ENCODE measurements at regions not wholly inside any gene's neighbourhood (a gene's known extent, or its start where the extent isn't known, plus 50 kb on each side); places are given as distances from the start of the nearest gene placed in this dataset.
"Not testable (repeated sequence)": the region's sequence is repeated elsewhere in the genome, so short reads cannot be mapped to it uniquely, and the experiment has no call there.

DNA sequence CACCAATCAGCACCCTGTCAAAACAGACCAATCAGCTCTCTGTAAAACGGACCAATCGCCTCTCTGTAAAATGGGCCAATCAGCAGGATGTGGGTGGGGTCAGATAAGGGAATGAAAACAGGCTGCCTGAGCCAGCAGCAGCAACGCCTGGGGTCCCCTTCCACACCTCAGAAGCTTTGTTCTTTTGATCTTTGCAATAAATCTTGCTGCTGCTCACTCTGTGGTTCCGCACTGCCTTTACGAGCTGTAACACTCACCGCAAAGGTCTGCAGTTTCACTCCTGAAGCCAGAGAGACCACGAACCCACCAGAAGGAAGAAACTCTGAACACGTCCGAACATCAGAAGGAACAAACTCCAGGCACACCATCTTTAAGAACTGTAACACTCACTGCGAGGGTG lies 251.4 kb downstream of the ZIC4 start:
- DNase-seq = not testable (repeated sequence)

DNA sequence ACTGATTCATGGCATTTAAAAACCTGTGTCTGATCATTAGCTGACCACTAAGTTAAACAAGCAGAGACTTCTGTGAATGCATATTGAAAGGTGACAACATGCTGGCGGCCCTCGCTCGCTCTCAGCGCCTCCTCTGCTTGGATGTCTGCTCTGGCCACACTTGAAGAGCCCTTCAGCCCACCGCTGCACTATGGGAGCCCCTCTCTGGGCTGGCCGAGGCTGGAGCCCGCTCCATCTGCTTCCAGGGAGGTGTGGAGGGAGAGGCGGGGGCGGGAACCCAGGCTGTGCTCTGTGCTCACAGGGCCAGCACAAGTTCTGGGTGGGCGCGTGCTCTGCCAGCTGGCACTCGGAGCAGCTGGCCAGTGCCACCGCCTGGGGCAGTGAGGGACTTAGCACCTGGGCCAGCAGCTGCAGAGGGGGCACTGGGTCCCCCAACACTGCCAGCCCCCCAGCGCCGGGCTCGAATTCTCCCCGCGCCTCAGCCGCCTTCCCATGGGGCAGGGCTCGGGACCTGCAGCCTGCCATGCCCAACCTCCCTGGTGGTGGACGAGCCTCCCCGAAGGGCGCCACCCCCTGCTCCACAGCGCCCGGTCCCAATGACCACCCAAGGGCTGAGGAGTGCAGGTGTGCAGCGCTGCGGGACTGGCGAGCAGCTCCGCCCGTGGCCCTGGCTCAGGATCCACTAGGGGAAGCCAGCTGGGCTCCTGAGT lies 252.4 kb downstream of the ZIC4 start:
- no peak for DNase-seq

DNA sequence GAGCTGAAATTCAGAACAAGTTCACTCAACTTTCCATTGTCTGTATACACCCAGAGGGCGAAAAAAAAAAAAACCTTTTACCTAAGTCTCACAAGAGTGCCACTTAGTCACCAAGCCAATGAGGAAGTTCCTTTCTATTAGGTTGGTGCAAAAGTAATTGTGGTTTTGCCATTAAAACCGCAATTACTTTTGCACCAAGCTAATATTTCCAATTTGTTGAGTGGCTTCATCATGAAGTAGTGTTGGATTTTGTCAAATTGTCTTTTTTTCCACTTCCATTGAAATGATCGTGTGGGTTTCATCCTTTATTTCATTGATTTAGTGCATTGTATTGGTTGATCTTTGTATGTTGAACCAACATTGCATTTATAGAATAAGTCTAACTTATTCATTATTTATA lies 253.9 kb downstream of the ZIC4 start:
- DNase-seq = no peak

DNA sequence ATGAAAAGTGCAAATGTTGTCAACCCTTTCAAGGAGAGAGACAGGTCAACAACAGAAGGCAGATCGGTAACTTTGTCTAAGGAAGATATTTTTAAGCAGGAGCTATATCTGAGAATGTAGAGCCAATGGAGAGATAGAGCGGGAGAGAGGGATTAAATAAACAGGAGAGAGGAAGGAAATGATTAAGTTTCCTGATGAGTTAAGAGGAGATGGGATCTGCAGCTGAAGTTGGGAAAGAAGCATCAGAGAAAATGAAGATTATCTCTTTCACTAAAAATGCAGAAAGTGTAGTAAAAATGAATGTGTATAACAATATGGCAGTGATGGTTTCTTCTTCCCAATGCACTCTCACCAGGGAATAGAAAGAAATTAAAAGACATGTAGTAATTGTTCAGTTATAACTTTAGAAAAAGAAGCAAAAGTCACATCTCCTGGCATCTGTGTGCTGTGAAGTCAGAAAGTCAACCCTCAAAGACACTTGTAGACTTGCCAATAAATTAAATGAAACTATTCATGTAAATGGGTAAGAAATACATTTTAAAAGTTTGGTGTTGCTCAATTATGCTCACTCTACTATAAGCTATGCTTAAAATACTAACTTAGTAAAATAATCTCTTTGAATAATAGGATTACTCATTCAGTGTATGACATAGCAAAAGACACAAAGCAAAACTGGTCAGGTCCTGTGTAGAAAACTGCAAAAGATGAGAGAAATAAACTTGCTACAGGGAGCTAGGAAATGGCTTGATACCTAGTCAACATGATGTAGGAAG lies 264.6 kb downstream of the ZIC4 start:
- DNase-seq = no peak

DNA sequence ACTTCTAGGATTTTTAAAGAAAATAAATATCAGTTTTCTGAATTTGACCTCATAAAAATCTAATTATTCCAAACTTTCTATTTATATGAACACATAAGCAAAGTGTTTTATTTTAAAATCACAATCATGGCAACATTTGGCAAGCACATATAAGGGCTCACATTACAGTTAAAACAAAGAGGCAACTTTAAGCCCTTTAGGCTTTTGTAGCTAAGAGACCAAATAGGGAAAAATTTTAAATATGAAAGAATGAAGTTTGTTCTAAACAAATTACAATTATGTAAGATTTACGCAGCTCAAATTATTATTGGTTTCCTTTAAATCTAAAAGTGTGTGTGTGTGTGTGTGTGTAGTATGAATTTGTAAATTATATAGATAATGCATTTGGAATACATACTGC lies 267.0 kb downstream of the ZIC4 start:
- no peak for DNase-seq

DNA sequence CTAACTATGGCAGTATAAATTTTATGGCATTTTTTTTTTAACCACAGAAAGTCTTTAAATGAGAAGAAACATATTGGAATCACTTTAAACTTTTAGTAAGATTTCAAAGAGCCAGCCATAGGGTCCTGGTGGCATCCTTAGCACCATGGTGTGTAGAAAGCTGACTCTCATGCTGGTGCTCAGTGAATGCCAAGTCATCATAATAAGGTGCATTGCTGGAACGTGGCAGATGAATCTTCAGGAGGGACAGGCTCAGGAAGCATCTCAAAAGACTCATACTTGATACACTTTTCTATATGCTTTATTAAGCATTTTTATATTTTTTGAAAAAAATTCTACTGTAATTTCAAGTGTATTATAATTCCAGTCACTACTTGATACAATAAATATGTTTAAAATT lies 274.2 kb downstream of the ZIC4 start:
- no peak for DNase-seq

DNA sequence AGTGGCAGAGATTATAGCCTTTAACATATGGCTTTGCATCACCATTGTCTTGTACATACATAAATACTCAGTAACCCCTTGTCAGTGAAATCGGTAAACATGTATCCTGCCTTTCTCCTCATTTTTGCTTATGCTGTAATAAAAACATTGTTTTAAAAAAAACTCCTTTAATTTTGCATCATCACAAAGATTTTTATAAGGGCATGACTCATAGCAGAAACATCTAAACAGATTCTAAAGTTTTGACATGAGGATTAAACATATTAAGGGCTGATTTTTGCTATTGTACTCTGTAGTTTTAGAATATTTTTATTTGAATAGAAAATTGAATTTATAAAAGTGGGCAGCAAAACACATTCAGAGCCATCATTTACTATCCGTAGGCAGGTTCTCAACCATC lies 275.9 kb downstream of the ZIC4 start:
- no peak for DNase-seq

DNA sequence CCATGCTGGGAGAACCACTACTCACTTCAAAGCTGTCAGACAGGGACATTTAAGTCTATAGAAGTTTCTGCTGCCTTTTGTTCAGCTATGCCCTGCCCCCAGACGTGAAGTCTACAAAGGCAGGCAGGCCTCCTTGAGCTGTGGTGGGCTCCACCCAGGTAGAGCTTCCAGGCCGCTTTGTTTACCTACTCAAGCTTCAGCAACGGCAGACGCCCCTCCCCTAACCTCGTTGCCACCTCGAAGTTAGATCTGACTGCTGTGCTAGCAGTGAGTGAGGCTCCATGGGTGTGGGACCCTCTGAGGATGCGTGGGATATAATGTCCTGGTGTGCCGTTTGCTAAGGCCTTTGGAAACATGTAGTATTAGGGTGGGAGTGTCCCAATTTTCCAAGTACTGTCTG lies 276.7 kb downstream of the ZIC4 start:
- no peak for DNase-seq

DNA sequence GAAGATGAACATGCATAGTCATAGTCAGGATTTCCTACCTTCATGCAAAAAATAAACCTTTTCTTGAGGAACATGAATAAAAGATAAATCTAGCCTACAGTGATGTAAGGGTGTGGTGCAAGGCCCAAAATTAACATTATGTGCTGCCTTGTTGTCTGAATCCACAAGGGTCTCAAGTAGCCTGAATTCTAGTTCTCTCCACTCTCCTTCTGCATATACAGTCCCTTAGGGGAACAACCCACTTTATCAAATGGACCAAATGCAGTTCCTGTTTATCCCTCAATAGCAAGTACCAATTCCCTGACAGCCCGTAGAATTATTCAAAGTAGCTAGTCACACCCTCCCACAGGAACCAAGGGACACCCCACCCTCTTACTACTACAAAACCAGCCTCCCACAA lies 284.0 kb downstream of the ZIC4 start:
- no peak for DNase-seq

DNA sequence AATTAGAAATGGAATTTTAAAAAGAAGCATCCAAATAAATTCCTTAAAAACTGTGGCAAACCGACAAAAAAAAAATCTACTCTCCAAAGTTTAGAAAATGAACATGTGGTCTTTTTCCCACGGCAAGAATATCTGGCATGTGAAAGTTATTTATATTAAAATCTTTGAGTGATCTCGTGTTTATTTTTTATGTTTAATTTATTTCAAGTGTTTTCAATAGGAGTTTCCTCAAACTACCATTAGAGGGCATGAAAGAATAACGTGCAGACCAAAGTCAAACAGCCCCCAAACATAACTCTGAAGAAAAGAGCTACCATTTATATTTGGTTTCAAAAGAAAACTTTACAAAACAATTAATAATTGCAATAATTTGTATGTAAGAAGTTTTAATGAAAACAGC lies 286.4 kb downstream of the ZIC4 start:
- DNase-seq = no peak

DNA sequence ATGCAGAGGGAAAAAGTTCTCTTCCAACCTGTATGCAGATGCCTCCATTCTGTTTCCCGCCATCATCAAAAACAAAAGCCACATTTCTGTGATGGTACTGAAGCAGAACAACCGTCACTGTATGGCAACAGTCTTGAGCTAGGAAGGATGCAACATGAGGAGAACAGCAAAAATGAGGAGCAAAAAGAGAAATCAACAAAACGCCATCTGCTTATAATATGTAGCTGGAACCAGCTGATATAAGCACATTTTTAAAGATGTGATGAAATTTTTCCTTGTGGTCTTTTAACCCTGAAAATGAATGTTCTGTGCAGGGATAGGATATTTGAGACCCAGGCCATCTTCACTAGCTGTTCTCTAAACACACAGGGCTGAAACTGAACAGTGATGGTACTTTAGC lies 287.0 kb downstream of the ZIC4 start:
- DNase-seq = no peak

DNA sequence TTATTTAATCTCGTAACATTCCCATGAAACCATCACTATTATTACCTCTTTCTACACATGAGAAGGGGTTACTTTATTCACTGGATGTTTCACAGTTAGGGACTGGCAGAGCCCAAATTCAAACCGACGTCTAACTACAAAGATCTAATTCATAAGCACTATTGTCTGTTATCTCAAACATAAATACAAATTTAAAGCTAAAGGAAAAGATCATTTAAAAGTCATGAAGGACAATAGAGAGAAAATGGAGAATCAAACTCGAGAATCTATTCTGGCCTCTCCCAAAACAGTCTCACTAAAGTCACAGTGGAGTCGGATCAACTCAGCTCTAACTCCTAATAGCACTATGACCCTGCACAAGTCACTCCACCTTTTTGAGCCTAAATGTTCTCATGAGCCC lies 287.7 kb downstream of the ZIC4 start:
- no peak for DNase-seq

DNA sequence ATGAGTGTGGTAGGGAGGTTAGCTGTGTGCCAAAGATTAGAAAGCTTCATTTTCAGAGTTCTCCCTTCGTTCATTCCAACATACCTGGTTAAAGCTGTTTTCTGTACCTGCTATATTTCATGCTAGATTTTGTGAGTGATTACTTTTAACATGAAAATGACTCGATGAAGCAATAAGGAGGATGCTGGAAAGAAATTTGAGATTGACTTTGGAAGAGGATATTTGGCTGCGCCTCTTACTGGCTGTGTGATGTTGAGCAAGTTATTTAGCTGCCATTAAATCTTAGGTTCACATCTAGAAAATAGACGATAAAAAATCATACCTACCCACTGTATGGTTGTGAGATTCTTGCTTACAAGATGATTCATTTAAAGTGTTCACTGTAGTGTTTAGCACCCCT lies 288.7 kb downstream of the ZIC4 start:
- DNase-seq = no peak

DNA sequence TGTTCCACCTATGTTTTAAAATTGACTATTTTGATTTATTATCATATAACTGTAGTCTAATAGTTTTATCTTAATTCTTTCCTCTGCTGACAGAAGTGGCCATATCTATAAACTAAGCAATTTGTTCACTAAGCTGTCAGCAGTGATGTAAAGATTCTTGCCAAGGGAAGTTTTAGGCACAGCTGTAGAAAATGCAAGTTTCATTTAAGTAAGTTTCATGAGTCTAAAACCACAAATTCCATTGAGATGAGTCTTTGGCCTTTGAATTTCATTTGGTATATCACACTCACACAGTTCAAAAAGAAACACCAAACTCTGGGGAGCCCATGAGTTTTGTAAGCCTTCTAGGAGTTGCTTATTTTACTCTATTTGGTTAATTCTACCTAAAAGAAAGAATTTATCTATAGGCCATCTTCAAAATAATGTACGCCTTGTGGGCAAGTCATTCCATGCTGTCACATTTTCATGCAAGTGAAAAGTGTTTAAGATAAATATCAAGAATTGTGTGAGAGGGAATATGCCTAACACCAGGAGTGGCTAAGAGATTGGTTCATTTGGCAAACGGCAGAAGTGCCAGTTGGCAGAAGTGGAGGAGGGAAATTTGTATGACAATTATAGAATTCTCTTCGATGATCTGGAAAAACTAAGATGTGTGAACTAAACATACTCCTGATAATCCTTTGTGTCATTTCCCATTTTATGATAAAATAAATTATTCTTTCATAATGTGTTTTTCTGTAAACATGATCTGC lies 292.9 kb downstream of the ZIC4 start:
- DNase-seq = no peak

DNA sequence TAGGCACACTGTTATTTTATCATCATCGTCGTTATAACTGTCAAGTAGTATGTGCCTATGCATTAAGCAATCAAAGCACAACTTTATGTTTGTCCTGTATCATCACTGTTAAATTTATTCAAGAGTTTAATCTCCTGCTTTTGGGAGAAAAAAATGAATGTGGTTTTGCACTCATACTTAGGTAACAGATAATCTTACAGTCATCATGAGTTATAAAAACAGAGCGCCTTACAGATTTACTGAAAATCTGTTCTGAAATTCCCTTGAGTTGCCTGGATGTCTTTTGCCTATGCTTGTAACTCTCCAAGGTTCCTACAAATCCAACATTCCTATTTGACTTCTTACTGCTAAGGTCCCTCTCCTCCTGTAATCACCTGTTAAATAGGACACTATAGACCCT lies 307.3 kb downstream of the ZIC4 start:
- no peak for DNase-seq

DNA sequence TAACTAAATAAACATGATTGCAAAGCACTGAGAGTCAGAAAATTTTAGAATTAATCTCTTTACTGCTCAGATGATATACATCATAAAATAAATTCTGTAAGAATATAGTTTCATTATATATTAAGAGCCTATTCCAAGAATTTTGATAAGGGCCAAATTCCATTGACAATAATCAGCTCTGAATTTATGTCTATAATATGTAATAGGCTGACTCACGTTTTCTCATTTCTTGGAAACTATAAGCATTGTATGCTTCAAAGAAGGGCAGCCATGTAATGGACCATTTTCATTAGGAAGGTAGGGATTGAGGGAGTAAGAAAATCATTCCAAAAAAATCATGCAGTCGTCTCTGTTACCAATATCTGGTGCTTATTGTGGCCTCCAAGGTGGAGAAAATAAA lies 315.9 kb downstream of the ZIC4 start:
- DNase-seq = no peak

DNA sequence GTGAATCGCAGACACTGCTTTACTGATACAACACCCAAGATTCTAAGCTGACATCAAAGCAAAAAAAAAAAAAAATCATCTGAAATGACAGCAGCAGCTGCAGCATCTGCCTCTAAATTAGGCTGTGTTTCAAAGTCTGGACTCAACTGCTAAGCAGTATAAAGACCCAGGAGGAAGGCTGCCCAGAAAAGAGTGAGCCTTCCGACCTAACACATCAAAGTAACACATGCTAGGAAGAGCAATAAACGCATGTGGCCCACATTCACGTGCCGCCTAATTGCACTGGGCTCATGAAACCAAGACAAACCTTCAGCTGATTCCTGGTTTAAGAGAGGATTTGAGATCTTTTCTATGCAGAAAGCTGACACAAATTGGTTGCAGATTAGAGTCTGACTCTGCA lies 317.1 kb downstream of the ZIC4 start:
- no peak for DNase-seq

DNA sequence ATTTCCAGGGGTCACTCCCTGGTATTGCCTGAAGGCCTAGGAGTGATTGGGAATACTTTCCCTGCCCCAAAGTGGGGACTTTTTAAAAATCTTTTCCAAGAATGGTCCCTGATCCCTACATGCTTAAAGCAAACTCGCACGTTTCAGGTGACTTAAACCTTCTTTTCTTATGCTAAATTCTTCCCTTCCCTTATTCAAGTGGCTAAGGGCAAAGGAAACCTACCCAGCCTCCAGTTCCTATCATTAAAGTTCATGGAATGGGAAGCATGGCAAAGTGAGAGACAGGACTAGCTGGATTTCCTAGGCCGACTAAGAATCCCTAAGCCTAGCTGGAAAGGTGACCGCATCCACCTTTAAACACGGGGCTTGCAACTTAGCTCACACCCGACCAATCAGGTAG lies 346.8 kb downstream of the ZIC4 start:
- not testable (repeated sequence) for DNase-seq

DNA sequence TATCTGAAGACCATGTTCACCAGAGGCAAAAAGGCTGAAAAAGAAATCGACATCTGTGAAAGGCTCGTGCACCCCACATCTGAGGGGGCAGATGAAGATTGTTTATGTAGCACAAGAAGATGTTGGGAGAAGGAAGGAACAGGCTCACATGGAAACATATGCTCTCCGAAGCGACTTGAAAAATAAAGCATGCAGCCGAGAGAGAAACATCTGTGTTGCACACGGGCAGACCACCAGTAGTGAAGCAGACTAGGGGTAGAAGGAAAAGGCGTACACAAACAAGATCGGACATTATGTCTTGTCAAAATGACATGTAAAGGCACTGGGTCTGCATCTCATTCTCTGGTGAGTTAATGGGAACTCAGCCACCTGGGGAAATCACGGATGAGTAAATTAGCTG lies 356.5 kb downstream of the ZIC4 start:
- DNase-seq = peak in 1 of 51 donors; percentile 1

DNA sequence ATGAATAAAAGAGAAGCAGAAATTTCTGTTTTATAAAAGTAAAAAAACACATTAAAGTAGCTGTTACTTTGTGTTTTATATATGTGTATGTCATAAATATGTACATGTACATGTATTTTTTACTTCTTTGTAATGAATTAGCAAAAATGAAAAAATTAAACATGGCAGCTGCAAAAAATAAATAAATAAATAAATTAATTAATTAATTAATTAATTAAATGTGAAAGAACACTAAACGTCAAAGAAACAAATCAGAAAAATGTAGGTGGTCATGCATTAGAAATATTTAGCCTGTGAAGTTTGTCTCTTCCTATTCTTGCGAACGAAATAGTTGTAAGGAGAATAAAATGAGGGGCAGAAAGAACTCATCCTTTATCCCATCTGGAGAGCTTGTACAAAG lies 357.0 kb downstream of the ZIC4 start:
- no peak for DNase-seq

DNA sequence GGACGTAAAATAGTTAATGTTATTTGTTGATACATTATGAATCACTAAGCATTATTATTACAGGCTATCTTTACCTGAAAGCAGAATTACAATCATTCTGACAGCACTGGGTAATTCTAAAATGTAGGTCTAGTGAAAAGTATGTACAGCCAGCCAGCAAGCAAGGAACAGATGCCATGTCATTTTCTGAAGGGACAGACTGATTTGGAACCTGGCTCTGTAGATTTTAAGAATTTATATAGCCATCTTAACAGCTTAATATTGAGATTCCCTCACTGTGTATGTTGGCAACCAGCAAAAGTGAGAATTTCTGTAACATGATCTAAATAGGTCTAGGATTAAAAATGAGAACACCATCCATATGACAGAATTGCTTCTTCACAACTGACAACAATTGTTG lies 359.4 kb downstream of the ZIC4 start:
- DNase-seq = no peak

DNA sequence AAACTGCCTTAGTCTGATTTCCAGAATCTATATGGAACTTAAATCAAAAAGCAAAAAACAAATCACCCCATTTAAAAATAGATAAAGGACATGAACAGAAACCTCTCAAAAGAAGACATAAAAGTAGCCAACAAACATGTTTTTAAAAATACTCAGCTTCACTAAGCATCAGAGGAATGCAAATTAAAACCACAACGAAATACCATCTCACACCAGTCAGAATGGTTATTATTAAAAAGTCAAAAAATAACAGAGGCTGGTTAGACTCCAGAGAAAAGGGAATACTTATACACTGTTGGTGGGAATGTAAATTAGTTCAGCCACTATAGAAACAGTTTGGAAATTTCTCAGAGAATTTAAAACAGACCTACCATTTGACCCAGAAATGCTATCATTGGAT lies 367.9 kb downstream of the ZIC4 start:
- no peak for DNase-seq

DNA sequence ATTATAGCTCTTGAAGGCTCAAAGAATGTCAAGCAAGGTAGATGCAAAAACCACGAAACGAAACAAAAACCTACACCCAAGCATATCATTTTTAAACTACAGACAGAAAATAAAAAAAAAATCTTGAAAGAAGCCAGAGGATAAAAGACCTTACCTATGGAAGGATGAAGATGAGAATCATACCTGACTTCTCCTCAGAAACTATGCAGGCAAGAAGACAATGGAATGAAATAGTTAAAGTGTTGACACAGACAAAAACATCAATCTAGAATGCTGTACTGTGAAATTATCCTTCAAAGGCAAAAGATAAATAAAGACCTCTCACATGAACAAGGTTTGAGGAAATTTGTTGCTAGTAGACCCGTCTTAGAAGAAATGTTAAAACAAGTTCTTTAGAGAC lies 372.0 kb downstream of the ZIC4 start:
- DNase-seq = no peak

Data from hypothalamus (tissue), 51 donors.